Astrocyte (in vitro differentiated cells and primary cell): ENCODE measurements at regions not wholly inside any gene's neighbourhood (a gene's known extent, or its start where the extent isn't known, plus 50 kb on each side); places are given as distances from the start of the nearest gene placed in this dataset.

Experiments
- DNase-seq: peaks from one replicate; pipeline ENCODE4 v3.0.0-alpha.2; 2010; ENCODE audit warnings: low read depth
- FAIRE-seq: peaks from 2 replicates; lab custom pipeline; 2011; peaks lifted over from hg19 to GRCh38; lab: Jason Lieb, UNC
- H2AFZ ChIP-seq: 2 replicates; pipeline ENCODE4 v1.6.0; 2012; ENCODE audit warnings: low read depth, low read length, inconsistent platforms
- H3K27ac ChIP-seq: 2 replicates; pipeline ENCODE4 v1.5.1; 2011; ENCODE audit warnings: low read depth, low read length, inconsistent platforms
- H3K27me3 ChIP-seq: 2 replicates; pipeline ENCODE4 v1.6.0; 2011; ENCODE audit warnings: low read length, inconsistent platforms; ENCODE audit not compliant: insufficient read depth
- H3K36me3 ChIP-seq: 2 replicates; pipeline ENCODE4 v1.5.1; 2011; ENCODE audit warnings: low read length, inconsistent platforms; ENCODE audit not compliant: insufficient read depth
- H3K4me1 ChIP-seq: 2 replicates; pipeline ENCODE4 v1.5.1; 2011; ENCODE audit warnings: low read length, inconsistent platforms; ENCODE audit not compliant: insufficient read depth
- H3K4me2 ChIP-seq: 2 replicates; pipeline ENCODE4 v1.6.0; 2012; ENCODE audit warnings: low read length, inconsistent platforms
- H3K4me3 ChIP-seq: 2 replicates; pipeline ENCODE4 v1.5.1; 2011; ENCODE audit warnings: low read depth, mild to moderate bottlenecking, low read length, inconsistent platforms; ENCODE audit not compliant: insufficient read depth
- H3K79me2 ChIP-seq: 2 replicates; pipeline ENCODE4 v1.6.0; 2012; ENCODE audit warnings: mild to moderate bottlenecking, low read length, inconsistent platforms; ENCODE audit not compliant: insufficient read depth
- H3K9ac ChIP-seq: 2 replicates; pipeline ENCODE4 v1.6.0; 2012; ENCODE audit warnings: mild to moderate bottlenecking, low read length, inconsistent platforms
- H3K9me3 ChIP-seq: 2 replicates; pipeline ENCODE4 v1.5.1; 2012; ENCODE audit warnings: low read depth, mild to moderate bottlenecking, low read length, inconsistent platforms; ENCODE audit not compliant: insufficient read depth
- H4K20me1 ChIP-seq: 2 replicates; pipeline ENCODE4 v1.6.0; 2012; ENCODE audit warnings: low read length, inconsistent platforms; ENCODE audit not compliant: insufficient read depth
- H3K27ac Mint-ChIP-seq: one replicate; pipeline ENCODE4 v1.8.0; 2021; ENCODE audit warnings: mild to moderate bottlenecking, mixed read lengths; ENCODE audit not compliant: unreplicated experiment
- H3K27me3 Mint-ChIP-seq: one replicate; pipeline ENCODE4 v1.8.0; 2021; ENCODE audit warnings: low read depth, mixed read lengths; ENCODE audit not compliant: unreplicated experiment
- H3K36me3 Mint-ChIP-seq: one replicate; pipeline ENCODE4 v1.8.0; 2021; ENCODE audit warnings: low read depth, mixed read lengths; ENCODE audit not compliant: unreplicated experiment
- H3K4me1 Mint-ChIP-seq: one replicate; pipeline ENCODE4 v1.8.0; 2021; ENCODE audit warnings: low read depth, mixed read lengths; ENCODE audit not compliant: unreplicated experiment
- H3K4me3 Mint-ChIP-seq: one replicate; pipeline ENCODE4 v1.8.0; 2021; ENCODE audit warnings: mild to moderate bottlenecking, moderate library complexity, mixed read lengths; ENCODE audit not compliant: unreplicated experiment
- H3K9me3 Mint-ChIP-seq: one replicate; pipeline ENCODE4 v1.8.0; 2021; ENCODE audit warnings: mild to moderate bottlenecking, mixed read lengths; ENCODE audit not compliant: unreplicated experiment
- EZH2 ChIP-seq: IDR thresholded peaks from 2 replicates; pipeline ENCODE4 v1.6.1; 2012; ENCODE audit warnings: mild to moderate bottlenecking, low read length, inconsistent platforms; ENCODE audit not compliant: insufficient read depth
- TF ChIP-seq, protein P1 (sequence below): IDR thresholded peaks from 2 replicates; pipeline ENCODE4 v1.5.1; 2011; ENCODE audit warnings: low read depth, mild to moderate bottlenecking, inconsistent platforms, low read length, moderate library complexity; ENCODE audit not compliant: insufficient read depth

DNA sequence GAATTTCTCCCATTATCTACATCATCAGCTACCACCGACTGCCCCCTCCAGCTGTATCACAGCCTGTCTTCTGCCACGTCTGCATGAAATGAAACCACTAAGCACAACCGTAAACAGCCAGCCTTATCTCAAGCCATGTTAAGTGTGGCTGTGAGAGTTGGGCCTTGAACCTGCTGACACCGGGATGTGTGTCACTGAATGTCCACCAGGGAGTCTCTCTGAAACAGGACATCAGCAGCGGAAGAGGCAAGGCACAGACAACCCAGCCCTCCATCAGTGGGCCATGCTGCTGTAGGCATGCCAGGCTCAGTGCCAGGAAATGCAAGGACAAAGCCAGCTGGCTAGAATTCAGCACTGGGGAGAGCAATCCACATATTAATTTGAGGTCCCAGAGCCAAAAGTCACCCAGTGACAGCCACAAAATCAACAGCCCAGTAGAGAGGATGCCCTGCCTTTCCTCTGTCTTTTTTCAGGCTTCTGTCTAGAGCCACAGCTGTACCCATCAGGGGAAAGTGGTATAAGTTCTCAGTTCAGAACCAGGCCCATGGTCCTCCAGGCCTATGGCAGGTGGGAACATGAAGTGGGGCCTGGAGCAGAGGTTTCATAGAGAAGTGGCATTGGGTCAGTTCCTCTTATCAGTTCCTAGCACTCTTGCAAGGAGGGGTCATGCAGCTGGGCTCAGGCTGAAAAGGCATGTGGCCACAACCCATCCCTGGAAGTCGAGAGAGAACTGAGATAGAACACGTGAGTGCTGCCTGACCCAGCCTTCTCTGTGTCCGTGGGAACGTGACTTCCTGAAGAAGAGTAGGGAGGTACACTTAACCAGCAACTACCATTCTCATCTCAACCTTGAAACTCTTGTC lies 199.4 kb downstream of the ESM1 start:
- Histone ChIP-seq H3K9ac (no peak overlapping the region), H3K9me3 (no peaks in the 10 kb centered on the region), H3K4me1 (no peaks in the 10 kb centered on the region), H3K4me2 (no peak overlapping the region), H3K27me3 (no peaks in the 10 kb centered on the region), H3K4me3 (no peak overlapping the region), H4K20me1 (no peaks in the 10 kb centered on the region), H3K79me2 (no peaks in the 10 kb centered on the region), H3K36me3 (no peaks in the 10 kb centered on the region), H3K27ac (no peak overlapping the region), H2AFZ (no peak overlapping the region)
- peaks cover 1% of the 10 kb centered on the region for H3K27me3 Mint-ChIP-seq
- TF ChIP-seq EZH2: no peak
- TF ChIP-seq, protein P1, sequence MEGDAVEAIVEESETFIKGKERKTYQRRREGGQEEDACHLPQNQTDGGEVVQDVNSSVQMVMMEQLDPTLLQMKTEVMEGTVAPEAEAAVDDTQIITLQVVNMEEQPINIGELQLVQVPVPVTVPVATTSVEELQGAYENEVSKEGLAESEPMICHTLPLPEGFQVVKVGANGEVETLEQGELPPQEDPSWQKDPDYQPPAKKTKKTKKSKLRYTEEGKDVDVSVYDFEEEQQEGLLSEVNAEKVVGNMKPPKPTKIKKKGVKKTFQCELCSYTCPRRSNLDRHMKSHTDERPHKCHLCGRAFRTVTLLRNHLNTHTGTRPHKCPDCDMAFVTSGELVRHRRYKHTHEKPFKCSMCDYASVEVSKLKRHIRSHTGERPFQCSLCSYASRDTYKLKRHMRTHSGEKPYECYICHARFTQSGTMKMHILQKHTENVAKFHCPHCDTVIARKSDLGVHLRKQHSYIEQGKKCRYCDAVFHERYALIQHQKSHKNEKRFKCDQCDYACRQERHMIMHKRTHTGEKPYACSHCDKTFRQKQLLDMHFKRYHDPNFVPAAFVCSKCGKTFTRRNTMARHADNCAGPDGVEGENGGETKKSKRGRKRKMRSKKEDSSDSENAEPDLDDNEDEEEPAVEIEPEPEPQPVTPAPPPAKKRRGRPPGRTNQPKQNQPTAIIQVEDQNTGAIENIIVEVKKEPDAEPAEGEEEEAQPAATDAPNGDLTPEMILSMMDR: no peak
- no peak overlapping the region for H3K4me3 Mint-ChIP-seq
- H3K4me1 Mint-ChIP-seq: no peaks in the 10 kb centered on the region
- peak; percentile 6 for DNase-seq
- no peak overlapping the region for H3K27ac Mint-ChIP-seq
- no peak for FAIRE-seq
- peaks cover 10% of the 10 kb centered on the region for H3K9me3 Mint-ChIP-seq
- H3K36me3 Mint-ChIP-seq: no peaks in the 10 kb centered on the region

DNA sequence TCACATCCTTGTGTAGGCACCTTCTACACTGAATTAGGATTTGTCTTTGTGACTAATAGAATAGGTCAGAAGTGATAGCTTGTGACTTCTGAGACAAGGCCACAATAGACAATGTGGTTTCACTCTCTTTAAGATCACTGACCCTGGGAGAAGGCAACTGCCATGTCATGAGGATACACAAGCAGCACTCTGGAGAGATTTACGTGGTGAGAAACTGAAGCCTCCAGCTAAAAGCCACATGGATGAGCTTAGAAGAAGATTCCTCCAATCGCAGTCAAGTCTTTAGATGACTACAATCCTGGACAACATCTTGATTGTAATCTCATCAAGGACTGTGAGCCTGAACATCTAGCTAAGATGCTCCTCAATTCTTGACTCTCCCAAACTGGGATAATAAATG lies 206.6 kb downstream of the ESM1 start:
- Histone ChIP-seq H3K27ac (no peak overlapping the region), H3K27me3 (no peaks in the 10 kb centered on the region), H3K4me2 (no peak overlapping the region), H3K4me1 (no peaks in the 10 kb centered on the region), H3K36me3 (no peaks in the 10 kb centered on the region), H3K9me3 (no peaks in the 10 kb centered on the region), H2AFZ (no peak overlapping the region), H4K20me1 (no peaks in the 10 kb centered on the region), H3K79me2 (no peaks in the 10 kb centered on the region), H3K4me3 (no peak overlapping the region), H3K9ac (no peak overlapping the region)
- no peak overlapping the region for H3K4me3 Mint-ChIP-seq
- H3K36me3 Mint-ChIP-seq: no peaks in the 10 kb centered on the region
- TF ChIP-seq, protein P1: no peak
- no peak for TF ChIP-seq EZH2
- H3K27ac Mint-ChIP-seq: no peak overlapping the region
- DNase-seq: no peak
- H3K4me1 Mint-ChIP-seq: no peaks in the 10 kb centered on the region
- H3K27me3 Mint-ChIP-seq: peaks cover 4% of the 10 kb centered on the region
- peaks cover 2% of the 10 kb centered on the region for H3K9me3 Mint-ChIP-seq
- no peak for FAIRE-seq

DNA sequence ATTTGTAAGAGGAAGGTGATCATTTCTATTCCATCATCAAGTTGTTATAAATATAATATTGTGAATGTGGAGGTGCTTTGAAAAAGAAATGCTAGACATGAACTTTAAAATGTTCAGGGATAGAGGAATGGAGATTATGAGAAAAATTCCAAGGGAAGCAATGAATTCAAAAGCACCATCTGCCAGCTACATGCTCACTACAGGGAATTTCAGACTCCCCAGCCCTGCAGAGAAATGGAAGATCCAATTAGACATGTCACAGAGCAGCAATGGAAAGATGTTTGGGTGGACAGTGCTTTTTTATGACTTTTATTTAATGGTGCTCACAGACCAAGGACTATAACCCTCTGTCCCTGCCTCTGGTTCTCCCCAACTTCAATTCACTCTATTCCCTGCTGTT lies 209.7 kb downstream of the ESM1 start:
- Histone ChIP-seq H3K27ac (no peak overlapping the region), H3K4me1 (no peaks in the 10 kb centered on the region), H3K79me2 (no peaks in the 10 kb centered on the region), H3K9me3 (no peaks in the 10 kb centered on the region), H3K4me2 (no peak overlapping the region), H3K9ac (no peak overlapping the region), H2AFZ (no peak overlapping the region), H3K36me3 (no peaks in the 10 kb centered on the region), H3K4me3 (no peak overlapping the region), H3K27me3 (no peaks in the 10 kb centered on the region), H4K20me1 (no peaks in the 10 kb centered on the region)
- H3K9me3 Mint-ChIP-seq: no peaks in the 10 kb centered on the region
- no peaks in the 10 kb centered on the region for H3K4me1 Mint-ChIP-seq
- FAIRE-seq: no peak
- H3K4me3 Mint-ChIP-seq: no peak overlapping the region
- no peak for DNase-seq
- peaks cover 4% of the 10 kb centered on the region for H3K27me3 Mint-ChIP-seq
- TF ChIP-seq, protein P1: no peak
- no peak for TF ChIP-seq EZH2
- no peak overlapping the region for H3K27ac Mint-ChIP-seq
- no peaks in the 10 kb centered on the region for H3K36me3 Mint-ChIP-seq
